IMR-90 (cell line): ENCODE measurements at regions not wholly inside any gene's neighbourhood (a gene's known extent, or its start where the extent isn't known, plus 50 kb on each side); places are given as distances from the start of the nearest gene placed in this dataset.

Source experiments
- ATAC-seq: fragments of 200-7000 bp; cut with Tn5 transposase; 2 replicates; pipeline ENCODE4 v1.9.1; 2020; ENCODE audit warnings: low read depth, mild to moderate bottlenecking, moderate library complexity
- BruUV-seq: library from RNA; stranded (reverse); fragments of 400-500 nt; replicated peaks from 2 replicates; lab custom pipeline; 2021; lab: Mats Ljungman, UMichigan
- CTCF ChIA-PET: fragments of 300-600 bp; formaldehyde crosslinking; extraction: SDS; loops from one replicate; lab custom pipeline; 2021; ENCODE audit warnings: antibody characterized with exemption; lab: Yijun Ruan, JAX
- POLR2A ChIA-PET: fragments of 300-600 bp; sonication (Branson Sonifier 250); formaldehyde crosslinking; loops from one replicate; lab custom pipeline; 2022; ENCODE audit warnings: antibody characterized with exemption; ENCODE audit not compliant: unreplicated experiment; lab: Charles Lee
- DNase-seq: peaks from one replicate; pipeline ENCODE4 v3.0.0; 2013
- H2AFZ ChIP-seq: replicated peaks from 2 replicates; pipeline ENCODE3; 2013; ENCODE audit warnings: low read length, mild to moderate bottlenecking; ENCODE audit not compliant: poor library complexity
- H2AK5ac ChIP-seq: 2 replicates; pipeline ENCODE4 v1.6.1; 2013; ENCODE audit warnings: low read depth, low read length, inconsistent platforms
- H2AK9ac ChIP-seq: replicated peaks from 2 replicates; pipeline ENCODE3; 2013; ENCODE audit warnings: mild to moderate bottlenecking, low read depth, low read length, moderate library complexity; ENCODE audit not compliant: poor library complexity
- H2BK120ac ChIP-seq: 2 replicates; pipeline ENCODE4 v1.6.1; 2013; ENCODE audit warnings: low read depth, low read length, inconsistent platforms
- H2BK15ac ChIP-seq: 3 replicates; pipeline ENCODE4 v1.6.1; 2013; ENCODE audit warnings: low read depth, low read length, inconsistent platforms
- H2BK20ac ChIP-seq: 2 replicates; pipeline ENCODE4 v1.6.1; 2013; ENCODE audit warnings: low read depth, mild to moderate bottlenecking, inconsistent platforms, low read length, moderate library complexity
- H2BK5ac ChIP-seq: 2 replicates; pipeline ENCODE4 v1.6.1; 2013; ENCODE audit warnings: mild to moderate bottlenecking, low read depth, low read length, inconsistent platforms; ENCODE audit not compliant: poor library complexity, severe bottlenecking
- H3K14ac ChIP-seq: replicated peaks from 2 replicates; pipeline ENCODE4 v1.6.1; 2013; ENCODE audit warnings: low read depth, low read length, inconsistent platforms
- H3K18ac ChIP-seq: 2 replicates; pipeline ENCODE4 v1.6.1; 2013; ENCODE audit warnings: low read depth, low read length, control low read depth
- H3K23ac ChIP-seq: 2 replicates; pipeline ENCODE4 v1.6.1; 2013; ENCODE audit warnings: low read depth, low read length, inconsistent platforms
- H3K27ac ChIP-seq: 2 replicates; pipeline ENCODE4 v1.5.1; 2013; ENCODE audit warnings: mild to moderate bottlenecking, control low read depth, low read length; ENCODE audit not compliant: insufficient read depth
- H3K27me3 ChIP-seq: 2 replicates; pipeline ENCODE4 v1.6.1; 2013; ENCODE audit warnings: low read length; ENCODE audit not compliant: control insufficient read depth, insufficient read depth
- H3K36me3 ChIP-seq: 2 replicates; pipeline ENCODE4 v1.6.1; 2013; ENCODE audit warnings: low read length, mixed read lengths; ENCODE audit not compliant: control insufficient read depth, insufficient read depth
- H3K4ac ChIP-seq: 2 replicates; pipeline ENCODE4 v1.6.1; 2013; ENCODE audit warnings: low read depth, low read length, inconsistent platforms
- H3K4me1 ChIP-seq: 2 replicates; pipeline ENCODE4 v1.6.1; 2013; ENCODE audit warnings: low read length, mixed read lengths; ENCODE audit not compliant: control insufficient read depth, insufficient read depth
- H3K4me2 ChIP-seq: 2 replicates; pipeline ENCODE4 v1.6.1; 2013; ENCODE audit warnings: low read depth, mild to moderate bottlenecking, control low read depth, low read length, moderate library complexity
- H3K4me3 ChIP-seq: 2 replicates; pipeline ENCODE4 v1.5.1; 2013; ENCODE audit warnings: low read depth, mild to moderate bottlenecking, control low read depth, low read length, moderate library complexity; ENCODE audit not compliant: insufficient read depth
- H3K56ac ChIP-seq: 2 replicates; pipeline ENCODE4 v1.6.1; 2013; ENCODE audit warnings: low read length, inconsistent platforms; ENCODE audit not compliant: insufficient read depth; ENCODE audit errors: extremely low read depth
- H3K79me1 ChIP-seq, 2 experiments: 2 replicates each; pipeline ENCODE4 v1.6.1; 2013; ENCODE audit warnings: low read length in 2 of 2, inconsistent platforms in 1 of 2, low read depth in 1 of 2
- H3K9ac ChIP-seq: 2 replicates; pipeline ENCODE4 v1.6.1; 2013; ENCODE audit warnings: low read depth, low read length, control low read depth
- H3K9me1 ChIP-seq: 2 replicates; pipeline ENCODE4 v1.6.1; 2013; ENCODE audit warnings: low read length, inconsistent platforms; ENCODE audit not compliant: insufficient read depth
- H3K9me3 ChIP-seq: 2 replicates; pipeline ENCODE4 v1.6.1; 2013; ENCODE audit warnings: low read length; ENCODE audit not compliant: control insufficient read depth, insufficient read depth
- H4K20me1 ChIP-seq: 2 replicates; pipeline ENCODE4 v1.6.1; 2013; ENCODE audit warnings: low read length, inconsistent platforms; ENCODE audit not compliant: insufficient read depth
- H4K5ac ChIP-seq: 2 replicates; pipeline ENCODE4 v1.6.1; 2013; ENCODE audit warnings: mild to moderate bottlenecking, low read depth, low read length, control low read depth
- H4K8ac ChIP-seq, 2 experiments: 2 replicates each; pipeline ENCODE4 v1.6.1; 2013; ENCODE audit warnings: low read depth in 2 of 2, low read length in 2 of 2, control low read depth in 1 of 2, inconsistent platforms in 1 of 2
- H4K91ac ChIP-seq: 2 replicates; pipeline ENCODE4 v1.6.1; 2013; ENCODE audit warnings: low read depth, low read length, inconsistent platforms; ENCODE audit not compliant: insufficient read depth
- CHD1 ChIP-seq: IDR thresholded peaks from 2 replicates; pipeline ENCODE4 v1.6.1; 2012; ENCODE audit warnings: low read depth, low read length, improper control_type of control experiment
- ELK1 ChIP-seq: fragments of 150-350 bp; IDR thresholded peaks from 2 replicates; pipeline ENCODE4 v1.6.1; 2016; ENCODE audit warnings: low read depth, mild to moderate bottlenecking, low read length, moderate library complexity, borderline replicate concordance
- WGBS, 2 experiments: methylation state at CpG; one replicate each; pipeline versions ENCODE4 v1.1.5 to v1.1.7; 2013; ENCODE audit warnings: missing lambda C conversion rate in 2 of 2; ENCODE audit not compliant: insufficient read length in 1 of 2; ENCODE audit errors: extremely low coverage in 2 of 2; 5-methylcytosine and 5-hydroxymethylcytosine counted together
- dilution Hi-C: fragments of 300-500 bp; cut with HindIII; formaldehyde crosslinking; loops from one replicate; pipeline ENCODE4 v1.14.3; 2018; ENCODE audit warnings: low sequenced_read_pairs; ENCODE audit not compliant: unreplicated experiment
- in situ Hi-C: fragments of 300-500 bp; cut with MboI; formaldehyde crosslinking; loops from 3 replicates; pipeline ENCODE4 v1.14.3; 2019; ENCODE audit warnings: low sequenced_read_pairs, inconsistent platforms, mixed read lengths
- intact Hi-C: fragments of 100-400 bp; cut with micrococcal nuclease; formaldehyde crosslinking; loops from 2 replicates; pipeline ENCODE4 v1.10.0; 2022

- H3K4me3 ChIP-seq, result no peak overlapping the region
- peak overlapping the region; percentile 66; the same call in 1 of the 2 replicates for H4K5ac ChIP-seq
- peak overlapping the region; percentile 35; the same call in 1 of the 2 replicates for H3K9ac ChIP-seq
- ChIA-PET POLR2A (no interaction called here), CTCF (no interaction called here)
- DNase-seq (peak; percentile 46), ATAC-seq (peak; percentile 73)
- no peak for TF ChIP-seq CHD1
- TF ChIP-seq ELK1, result no peak
- peaks cover 8% of the 10 kb centered on the region; the same call in 1 of the 2 replicates for H3K4me1 ChIP-seq
- intact Hi-C loops, result no loop called here
- no peak overlapping the region for H2AK5ac ChIP-seq
- H3K56ac ChIP-seq, result no peak overlapping the region
- no peak overlapping the region for H4K8ac ChIP-seq
- peak overlapping the region; percentile 87; the same call in 1 of the 2 replicates for H3K18ac ChIP-seq
- H2BK20ac ChIP-seq, result no peak overlapping the region
- no peaks in the 10 kb centered on the region for H3K79me1 ChIP-seq
- H3K14ac ChIP-seq, result no peak overlapping the region
- H3K27ac ChIP-seq, result peak overlapping the region; percentile 93; the same call in 1 of the 2 replicates
- no peak overlapping the region for H2AFZ ChIP-seq
- no peak overlapping the region for H2BK5ac ChIP-seq
- H4K20me1 ChIP-seq, result no peaks in the 10 kb centered on the region
- H2BK120ac ChIP-seq, result no peak overlapping the region
- no peak overlapping the region for H3K23ac ChIP-seq
- BruUV-seq, result no TSS peak
- no peak overlapping the region for H2AK9ac ChIP-seq
- H3K4me2 ChIP-seq, result peak overlapping the region; percentile 37; the same call in 1 of the 2 replicates
- no peak overlapping the region for H4K91ac ChIP-seq
- H3K4ac ChIP-seq, result no peak overlapping the region
- WGBS, 2 experiments, result no CpG with 5 or more reads among the region's 7 CpGs
- no peak overlapping the region for H2BK15ac ChIP-seq
- no peaks in the 10 kb centered on the region for H3K9me1 ChIP-seq
- no peaks in the 10 kb centered on the region for H3K36me3 ChIP-seq
- dilution Hi-C loops, result no loop called here
- no peaks in the 10 kb centered on the region; the same call in 1 of the 2 replicates for H3K27me3 ChIP-seq
- H3K9me3 ChIP-seq, result no peaks in the 10 kb centered on the region
- in situ Hi-C loops, result no loop called here
Observed at GRCh38 chr9:7509576-7510145, 289.9 kb downstream of the DMAC1 start.
